LHCN-M2 (cell line): ENCODE measurements at regions not wholly inside any gene's neighbourhood (a gene's known extent, or its start where the extent isn't known, plus 50 kb on each side); places are given as distances from the start of the nearest gene placed in this dataset.
A peak's percentile ranks its signal among the peaks of the same experiment; 100 is the strongest.

Experiments used
- DNase-seq: peaks from one replicate; pipeline ENCODE4 v3.0.0-alpha.2; 2012; ENCODE audit warnings: low read depth

DNA sequence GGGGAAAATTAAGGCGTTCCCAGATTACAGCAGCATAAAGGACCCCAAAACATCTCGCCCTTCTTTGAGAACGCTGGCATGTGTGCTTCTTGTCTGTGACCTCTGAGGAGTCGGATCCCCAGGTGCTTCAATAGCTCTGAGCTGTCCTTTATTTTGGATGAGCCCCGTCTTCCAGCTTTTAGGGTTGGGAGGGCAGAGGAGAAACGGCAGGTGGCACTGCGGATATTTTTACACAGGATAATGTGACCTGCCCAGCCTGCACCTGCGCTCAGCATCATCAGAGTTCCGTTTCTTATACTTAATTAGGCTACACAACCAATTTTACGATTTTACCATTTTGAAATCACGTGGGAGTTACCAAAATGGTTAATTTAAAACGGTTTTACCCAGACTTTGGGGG is 147.7 kb upstream of the RPS6KA2 start:
- no peak for DNase-seq

DNA sequence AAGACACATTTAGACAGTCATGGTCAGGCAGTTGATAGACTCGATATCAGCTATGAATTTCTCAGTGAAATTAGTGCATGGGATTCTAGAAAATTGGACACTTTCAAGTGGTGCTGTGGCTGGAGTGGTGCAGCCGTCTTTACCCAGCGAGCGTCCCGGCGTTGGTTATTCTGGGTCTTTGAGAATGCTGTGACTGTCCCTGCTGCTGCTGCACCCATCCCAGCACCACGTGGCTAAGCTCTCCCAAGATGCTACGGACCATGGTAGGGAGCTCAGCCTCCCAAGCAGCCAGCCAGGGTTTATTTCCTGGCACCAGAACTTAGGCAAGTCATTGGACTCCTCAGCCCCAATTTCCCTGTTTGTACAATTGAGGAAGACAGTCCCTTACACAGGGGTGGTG is 147.2 kb upstream of the RPS6KA2 start:
- DNase-seq = no peak

DNA sequence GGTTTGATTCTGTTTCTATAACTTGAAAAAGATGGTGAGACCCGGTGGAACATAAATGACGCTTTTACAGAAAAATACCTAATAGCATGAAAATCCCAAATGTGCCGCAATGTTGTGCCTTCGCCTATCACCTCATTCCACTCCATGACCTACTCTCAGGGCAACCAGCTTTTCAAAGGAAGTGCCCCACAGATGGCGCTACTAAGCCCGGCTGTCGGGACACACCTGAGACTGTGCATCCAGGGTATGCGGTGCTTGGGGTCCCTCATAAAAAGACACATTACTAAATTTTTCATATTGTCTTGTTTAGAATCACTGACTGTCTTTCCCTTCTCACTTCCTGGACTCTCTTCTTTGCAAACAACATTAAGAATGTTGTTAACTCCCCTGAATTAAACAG is 145.5 kb upstream of the RPS6KA2 start:
- no peak for DNase-seq

DNA sequence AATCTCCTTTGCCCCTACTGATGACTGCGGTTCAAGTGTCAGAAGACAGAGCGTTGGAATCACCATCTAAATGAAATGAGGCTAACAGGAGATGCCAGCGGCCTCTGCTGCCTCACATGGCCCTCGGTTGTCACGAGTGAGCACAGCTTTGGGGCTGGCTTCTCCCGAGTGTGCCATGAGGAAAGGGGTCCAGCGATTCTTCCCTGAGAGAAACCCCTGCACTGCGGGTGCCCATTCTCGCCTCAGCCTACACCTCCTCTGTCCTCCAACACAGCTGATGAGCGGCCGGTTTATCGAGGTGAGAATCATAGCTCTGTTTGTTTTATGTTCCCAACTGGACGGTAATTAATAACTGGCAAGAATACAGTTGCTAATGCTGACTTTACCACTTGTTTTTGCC is 144.7 kb upstream of the RPS6KA2 start:
- no peak for DNase-seq

DNA sequence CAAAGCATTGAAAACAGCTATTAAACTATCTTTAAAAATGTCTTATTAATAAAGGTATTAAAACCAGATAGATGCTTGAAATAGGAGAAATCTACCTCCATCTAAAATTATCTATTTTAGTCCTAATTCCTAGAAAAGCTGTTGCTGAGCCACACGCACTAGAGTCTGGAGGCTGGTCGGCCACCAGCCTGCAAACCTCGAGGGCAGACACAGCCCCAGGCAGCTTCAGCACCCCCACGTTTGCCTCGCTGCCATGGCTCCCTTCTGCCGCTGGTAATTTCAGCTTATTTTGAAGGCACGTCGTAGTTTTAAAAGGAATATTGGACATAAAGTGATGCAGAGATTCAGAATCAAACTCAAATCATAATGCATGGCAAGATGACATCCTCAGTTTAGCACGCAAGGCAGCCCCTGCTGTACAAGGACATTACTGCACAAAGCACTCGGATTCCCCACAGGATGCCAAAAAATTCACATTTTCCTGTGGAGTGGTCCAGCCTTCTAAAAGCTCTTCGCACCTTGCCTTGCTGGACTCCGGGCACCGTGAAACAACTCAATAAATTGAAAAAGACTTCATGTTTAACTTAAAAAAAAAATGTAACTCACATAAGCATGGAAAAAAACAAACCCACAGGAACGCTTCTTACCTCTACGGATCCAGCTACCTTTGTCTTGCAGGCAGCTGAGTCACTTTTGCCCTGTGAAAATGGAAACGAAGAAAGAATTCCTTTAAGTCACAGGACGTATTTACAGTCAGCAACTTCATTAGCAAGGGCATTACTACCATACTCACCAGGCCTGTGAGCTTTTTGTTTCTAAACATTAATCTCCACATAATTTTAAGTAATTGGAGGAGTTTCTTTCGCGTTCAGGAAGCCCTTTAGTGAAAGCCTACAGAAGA is 143.4 kb upstream of the RPS6KA2 start:
- DNase-seq = no peak

DNA sequence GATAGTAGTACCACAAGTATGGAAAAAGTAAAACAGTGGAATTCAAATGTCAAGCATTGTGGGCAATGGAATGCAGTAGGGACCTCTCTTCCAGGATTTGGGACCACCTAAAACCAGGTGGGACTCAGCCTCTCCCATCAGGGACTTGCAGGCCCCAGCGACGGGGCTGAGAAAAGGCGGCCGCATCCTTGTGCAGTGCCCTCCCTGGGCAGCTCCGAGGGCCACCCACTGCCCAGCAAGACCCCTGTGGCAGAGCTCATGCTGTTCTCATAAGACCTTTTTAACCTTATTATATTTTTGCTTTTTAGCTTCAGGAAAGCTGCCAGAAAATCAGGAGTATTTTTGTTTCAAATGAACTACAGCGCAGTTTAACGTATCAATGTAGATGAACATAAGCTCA is 142.6 kb upstream of the RPS6KA2 start:
- DNase-seq = no peak

DNA sequence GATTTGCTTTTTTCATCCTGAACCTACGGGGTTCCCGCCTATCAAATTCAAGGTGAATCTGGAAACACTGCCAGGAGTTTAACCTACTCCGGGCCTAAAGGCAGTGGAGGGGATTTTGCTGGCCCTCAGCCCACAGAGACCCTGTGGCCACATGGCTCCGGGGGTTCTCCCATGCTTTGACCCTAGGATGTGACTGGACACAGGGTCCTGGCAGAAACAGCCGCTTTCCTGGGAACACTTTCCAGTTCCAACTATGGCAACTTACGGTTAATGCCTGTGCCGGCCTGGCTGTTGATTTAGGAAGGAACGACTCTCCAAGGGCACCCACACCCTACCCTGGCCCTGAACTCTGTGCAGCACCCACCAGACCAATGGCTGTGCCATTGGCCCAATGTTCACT is 141.7 kb upstream of the RPS6KA2 start:
- DNase-seq = no peak

DNA sequence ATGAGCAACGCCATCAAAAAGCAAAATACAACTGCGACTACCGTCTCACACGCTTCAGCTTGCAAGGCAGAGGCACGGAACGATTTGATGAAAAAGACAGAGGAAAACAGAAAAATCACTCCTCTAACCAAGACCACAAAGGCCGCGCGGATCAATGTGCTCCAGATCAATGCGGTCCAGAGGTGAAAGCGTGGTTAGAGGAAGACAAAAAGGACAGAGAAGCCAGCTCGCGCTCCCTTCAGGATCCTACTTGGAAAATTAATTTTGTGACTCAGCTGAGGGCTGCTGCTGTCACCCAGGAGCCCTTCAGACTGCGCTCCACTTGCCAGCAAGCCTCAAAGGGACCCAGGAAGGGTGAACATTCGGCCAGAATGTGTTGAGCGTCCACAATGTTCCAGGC is 140.2 kb upstream of the RPS6KA2 start:
- no peak for DNase-seq

DNA sequence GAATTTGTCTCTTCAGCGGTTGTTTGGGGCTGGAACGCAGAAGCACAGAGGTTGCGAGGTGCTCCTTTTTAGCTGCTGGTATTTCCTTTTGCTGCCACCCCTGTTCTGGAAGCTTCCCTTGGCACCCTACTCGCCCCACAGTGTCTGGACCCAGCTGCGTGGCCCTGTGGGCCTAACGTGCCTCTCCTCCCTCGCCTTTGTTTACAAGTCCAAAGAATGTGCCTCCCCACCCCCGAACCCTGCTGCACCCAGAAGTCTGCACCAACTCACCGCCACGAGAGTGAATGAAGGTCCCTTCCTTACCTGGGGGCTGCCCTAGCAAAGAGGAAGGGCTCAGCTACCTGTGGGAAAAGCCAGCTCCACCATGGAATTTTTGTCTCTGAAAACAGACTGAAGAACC is 139.7 kb upstream of the RPS6KA2 start:
- no peak for DNase-seq

DNA sequence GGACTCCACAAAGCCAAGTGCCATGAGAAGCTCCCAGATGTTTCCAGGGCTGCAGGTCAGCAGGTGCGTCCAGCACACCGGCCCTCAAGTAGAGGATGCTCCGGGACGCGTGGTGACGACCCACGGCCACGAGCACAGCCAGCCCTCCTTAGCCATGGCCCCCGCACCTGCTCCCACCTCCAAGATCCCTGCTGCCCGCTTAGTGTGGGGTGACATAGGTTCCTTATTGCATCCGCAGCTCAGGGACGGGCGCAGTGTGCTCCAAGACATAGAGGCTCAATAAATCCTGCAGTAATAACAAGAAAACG is 138.1 kb upstream of the RPS6KA2 start:
- no peak for DNase-seq

DNA sequence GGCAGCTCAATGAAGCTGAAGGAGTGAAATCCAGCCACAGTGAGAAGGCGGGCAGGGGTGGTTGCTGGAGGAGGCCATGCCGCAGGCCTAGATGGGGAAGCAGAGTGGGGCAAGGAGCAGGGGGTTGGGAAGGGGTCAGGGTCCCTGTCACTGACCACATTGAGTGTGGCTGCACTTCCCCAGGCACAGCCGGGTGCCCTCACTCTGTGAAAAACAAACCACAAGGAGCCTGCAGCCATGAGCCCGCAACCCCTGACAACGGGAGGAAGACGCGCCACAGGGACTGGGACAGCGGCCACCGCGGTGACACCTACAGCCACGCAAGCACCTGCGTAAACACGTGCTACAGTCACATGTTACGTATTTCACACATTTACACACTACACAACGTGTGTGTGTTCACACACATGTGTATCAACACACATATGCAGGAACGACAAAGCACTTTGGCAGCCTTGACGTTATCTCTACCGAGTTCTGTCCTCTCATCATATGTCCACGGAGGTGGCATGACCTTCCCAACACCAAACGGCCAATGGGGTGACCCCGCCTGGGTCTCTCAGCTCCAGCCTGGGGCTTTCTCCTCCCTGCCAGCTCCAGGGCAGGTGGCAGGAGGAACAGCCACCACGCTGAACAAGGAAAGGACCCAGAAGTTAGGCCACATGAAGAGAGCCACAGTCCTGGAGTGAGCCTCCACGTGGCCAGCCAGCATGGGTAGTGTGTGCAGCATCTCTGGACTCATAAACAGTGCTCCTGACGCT is 137.6 kb upstream of the RPS6KA2 start:
- DNase-seq = no peak

DNA sequence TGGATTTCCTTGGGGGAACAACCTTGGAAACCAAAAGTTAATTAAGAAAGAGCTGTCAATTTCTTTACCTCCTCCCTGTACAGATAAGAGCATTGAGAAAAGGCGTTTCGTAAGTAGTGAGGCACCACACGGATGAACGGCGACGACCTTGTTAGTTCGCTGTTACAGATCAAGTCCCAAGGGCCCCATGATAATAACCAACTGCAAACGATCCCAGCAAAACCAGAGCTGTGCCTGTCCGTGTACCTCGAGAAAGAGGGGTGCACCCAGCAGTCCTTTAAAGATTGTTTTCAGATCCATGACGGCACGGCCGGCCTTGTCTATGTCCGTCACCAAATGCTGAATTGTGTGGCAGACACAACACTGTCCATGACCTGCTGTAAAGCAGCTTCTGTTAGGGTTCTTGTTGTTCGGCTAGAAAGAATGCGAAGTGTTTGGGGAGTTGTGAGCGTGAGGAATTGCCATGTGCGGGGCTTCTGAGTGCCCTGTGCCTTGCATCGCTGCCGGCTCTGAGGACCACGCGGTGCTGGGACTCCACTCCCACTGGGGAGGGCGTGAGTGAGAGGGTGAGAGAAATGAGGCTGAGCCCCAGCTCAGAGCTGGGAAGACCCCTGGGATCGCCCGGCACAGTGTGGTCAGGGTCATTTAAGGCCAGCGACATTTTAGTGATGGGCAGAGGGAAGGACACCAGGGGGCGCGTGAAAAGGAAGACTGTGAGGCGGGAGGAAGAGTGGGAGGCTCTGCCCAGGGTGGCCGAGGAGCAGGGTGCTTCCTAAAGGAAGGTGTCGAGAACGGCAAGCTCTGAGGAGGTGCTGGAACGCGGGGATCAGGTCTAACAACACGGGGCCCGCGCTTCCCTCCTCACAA is 136.8 kb upstream of the RPS6KA2 start:
- no peak for DNase-seq

DNA sequence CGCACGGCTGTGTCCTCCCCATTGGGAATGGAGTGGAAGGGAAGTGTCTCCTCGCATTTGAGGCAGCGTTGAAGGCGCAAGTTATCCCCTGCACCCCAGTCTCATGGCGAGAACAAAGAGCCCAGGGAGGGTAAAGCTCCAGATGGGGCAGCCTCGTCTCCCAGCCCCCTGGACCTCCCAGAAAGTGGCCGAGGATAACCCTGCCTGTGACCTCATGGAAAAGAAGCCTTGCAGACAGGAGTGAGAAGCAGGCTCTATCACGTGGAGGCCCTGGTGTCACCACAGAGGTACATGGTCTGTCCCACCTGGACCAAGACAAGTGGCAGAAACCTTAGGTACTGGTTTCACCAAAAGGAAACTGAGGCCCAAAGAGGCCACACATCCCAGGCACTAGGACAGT is 134.8 kb upstream of the RPS6KA2 start:
- no peak for DNase-seq

DNA sequence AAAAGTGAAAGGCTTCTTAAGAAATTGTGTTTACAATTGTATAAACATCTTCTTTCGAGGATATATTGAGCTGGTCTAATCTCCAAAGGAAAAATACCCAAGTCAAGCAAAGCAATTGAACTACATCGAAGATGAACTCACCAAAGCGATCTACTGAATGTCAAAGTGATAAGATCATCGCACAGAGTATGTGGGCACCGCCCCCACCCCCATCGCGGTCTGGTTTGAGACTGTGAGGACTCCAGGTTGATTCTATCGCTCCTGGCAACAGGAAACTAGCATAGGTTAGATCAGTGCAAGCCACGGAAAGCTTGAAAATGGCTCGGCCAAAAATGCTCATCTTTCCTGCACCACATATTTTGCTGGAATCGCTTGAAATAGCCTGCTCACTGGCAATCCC is 133.2 kb upstream of the RPS6KA2 start:
- no peak for DNase-seq

DNA sequence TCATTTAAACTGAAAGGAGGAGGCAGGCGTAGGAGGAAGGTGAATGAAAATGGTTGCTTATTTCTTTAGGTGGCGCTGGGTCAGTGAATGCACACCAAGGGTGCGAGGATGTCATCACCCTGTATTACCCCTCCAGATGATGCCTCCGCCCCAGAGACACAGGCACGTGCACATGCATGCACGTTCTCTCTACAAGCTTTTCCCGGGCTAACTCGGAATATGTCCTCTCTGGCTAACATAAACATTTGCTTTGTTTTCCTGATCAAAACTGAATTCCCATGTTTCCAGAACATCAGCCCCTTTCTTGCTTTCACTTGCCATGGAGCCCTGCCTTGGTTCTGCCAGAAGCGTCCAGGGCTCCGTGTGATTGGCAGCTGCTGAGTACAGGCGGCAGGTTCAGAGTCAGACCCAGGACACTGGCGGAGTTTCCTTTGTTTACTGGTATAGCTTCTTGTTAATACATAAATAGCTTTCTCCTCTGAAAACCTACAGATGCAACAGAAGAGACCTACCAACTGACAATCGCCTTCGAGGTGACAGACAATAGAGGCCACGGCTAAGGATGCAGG is 131.2 kb upstream of the RPS6KA2 start:
- DNase-seq = no peak

DNA sequence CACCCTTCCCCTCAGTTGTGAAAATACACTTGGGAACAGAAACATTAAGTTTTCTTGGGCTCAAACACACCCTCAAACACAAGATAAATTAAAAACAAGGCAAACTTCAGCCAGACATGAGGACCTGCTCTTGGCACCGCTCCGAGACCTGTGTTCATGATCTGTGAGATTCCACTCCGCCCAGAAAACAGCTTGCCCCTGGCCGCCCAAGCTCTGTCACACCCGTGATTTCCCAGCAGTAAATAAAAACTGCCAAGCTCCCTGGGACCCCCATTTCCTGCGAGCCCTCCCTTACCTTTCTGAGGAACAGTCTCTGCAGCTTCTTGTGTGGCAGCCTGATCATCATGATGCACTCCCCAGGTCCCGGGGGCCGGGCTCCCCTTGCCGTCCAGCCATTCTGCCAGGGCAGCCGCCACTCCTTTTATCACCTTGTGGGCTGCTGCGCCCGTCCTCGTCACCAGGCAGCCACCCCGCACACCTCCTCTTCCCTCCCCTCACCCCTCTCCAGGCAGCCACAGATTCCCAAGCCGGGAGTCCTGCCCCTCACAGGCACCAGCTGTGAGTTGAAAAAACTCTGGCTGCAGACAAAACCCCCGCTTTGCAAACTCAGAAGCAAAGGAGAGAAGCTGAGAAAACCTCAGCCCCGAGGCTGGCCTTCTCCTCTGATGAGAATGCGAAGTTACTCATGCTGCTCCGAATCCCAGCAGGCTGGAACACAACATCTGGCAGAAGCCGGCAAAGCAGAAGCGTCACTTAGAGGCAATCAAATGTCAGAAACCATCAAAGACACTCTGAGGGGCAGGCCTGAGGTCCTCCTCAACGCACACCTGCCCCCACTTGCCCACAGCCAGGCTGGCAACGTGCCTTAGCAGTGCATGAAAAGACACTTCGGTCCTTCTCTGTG is 130.4 kb upstream of the RPS6KA2 start:
- DNase-seq = peak; percentile 25

DNA sequence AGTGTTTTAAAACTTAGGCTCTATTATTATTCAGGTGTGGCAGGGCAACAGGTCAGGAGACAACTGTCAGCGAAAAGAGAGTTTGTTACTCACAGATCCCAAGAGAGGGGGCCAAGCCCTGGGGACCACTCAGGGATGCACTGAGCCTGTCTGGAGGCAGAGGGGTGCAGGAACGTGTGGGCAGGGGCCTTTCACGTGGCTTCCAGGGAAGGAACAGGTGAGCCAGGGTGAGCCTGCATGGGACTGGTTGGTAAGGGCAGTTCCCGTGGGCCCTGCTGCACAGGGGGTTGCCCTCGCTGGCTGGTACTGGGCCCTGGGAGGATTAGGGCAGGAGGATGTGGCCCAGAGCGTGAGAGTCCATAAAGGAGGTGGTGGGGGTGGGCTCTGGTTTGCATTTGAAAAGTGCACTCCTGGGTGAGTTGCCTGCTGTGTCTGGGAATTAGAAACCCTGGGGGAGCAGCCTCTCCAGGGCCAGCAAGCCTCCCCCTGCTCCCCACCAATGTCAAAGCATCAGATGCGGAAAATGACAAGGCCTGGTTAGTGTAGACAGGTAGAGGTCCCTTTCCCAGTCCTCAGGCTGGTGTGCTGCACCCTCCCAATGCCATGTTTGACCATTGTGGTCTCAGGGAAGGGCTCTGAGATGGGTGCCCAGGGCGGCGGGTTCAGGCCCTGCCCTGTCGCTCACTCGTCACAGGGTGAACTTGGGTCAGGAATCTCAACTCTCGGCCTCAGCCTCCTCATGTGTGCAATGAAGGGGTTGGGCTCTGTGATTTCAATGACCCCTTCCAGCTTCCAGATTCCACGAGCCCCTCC is 127.4 kb upstream of the RPS6KA2 start:
- DNase-seq = no peak

DNA sequence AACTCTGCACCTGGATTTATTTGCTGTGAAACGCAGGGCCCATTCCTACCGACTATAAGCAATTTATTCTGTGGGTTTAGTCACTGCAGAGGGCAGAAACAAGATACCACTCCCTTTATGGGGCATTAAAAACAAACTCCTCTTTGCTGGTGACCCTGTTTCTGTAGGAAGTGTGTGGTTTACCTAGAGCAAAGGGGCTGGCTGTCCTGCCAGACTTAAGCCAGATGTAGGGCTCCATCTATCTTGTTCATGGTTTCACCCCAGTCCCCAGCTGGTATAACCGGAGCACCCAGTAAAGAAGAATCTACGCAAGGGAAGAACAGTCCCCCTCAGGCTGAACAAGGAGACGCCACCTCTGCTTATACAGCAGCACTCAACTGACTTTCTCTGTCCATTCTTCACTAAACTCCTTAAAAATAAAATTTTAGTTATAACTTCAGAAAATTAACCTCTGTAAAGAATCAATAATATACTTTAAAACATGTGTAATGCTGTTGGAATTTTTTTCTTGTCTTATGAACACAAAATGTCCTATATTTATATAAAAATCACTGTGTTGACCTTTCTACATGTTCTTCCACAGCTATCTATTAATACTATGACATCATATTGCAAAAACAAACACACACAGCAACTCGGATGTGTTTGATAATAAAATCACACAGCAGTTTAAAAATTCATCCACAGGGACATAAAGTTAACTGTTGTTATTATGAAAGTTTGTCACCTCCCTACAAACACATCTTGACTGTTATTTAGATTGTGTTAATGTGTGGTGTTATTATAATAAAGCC is 126.1 kb upstream of the RPS6KA2 start:
- no peak for DNase-seq

DNA sequence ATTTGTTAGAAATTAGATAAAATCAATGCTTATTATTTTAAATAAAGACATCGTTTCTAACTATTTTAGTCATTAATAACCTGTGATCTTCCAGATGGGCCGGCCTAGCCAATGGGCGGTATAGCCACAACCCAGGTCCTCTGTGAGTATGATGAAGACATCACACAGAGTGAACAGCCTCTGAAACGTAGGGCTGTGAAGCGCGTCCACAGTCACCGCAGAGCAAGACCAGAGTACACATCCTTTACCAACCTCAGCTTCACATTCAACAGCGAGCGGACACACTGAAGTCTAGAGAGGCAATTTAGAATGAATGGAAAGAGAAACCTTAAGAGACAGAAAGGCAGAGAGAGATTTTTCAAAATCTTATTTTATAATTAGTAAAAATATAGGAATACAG is 125.0 kb upstream of the RPS6KA2 start:
- no peak for DNase-seq
